IMR-90 (cell line): ENCODE measurements at regions not wholly inside any gene's neighbourhood (a gene's known extent, or its start where the extent isn't known, plus 50 kb on each side); places are given as distances from the start of the nearest gene placed in this dataset.

ENCODE experiments used
- ATAC-seq: fragments of 200-7000 bp; cut with Tn5 transposase; 2 replicates; pipeline ENCODE4 v1.9.1; 2020; ENCODE audit warnings: low read depth, mild to moderate bottlenecking, moderate library complexity
- BruUV-seq: library from RNA; stranded (reverse); fragments of 400-500 nt; replicated peaks from 2 replicates; lab custom pipeline; 2021; lab: Mats Ljungman, UMichigan
- CTCF ChIA-PET: fragments of 300-600 bp; formaldehyde crosslinking; extraction: SDS; loops from one replicate; lab custom pipeline; 2021; ENCODE audit warnings: antibody characterized with exemption; lab: Yijun Ruan, JAX
- POLR2A ChIA-PET: fragments of 300-600 bp; sonication (Branson Sonifier 250); formaldehyde crosslinking; loops from one replicate; lab custom pipeline; 2022; ENCODE audit warnings: antibody characterized with exemption; ENCODE audit not compliant: unreplicated experiment; lab: Charles Lee
- DNase-seq: peaks from one replicate; pipeline ENCODE4 v3.0.0; 2013
- H2AFZ ChIP-seq: replicated peaks from 2 replicates; pipeline ENCODE3; 2013; ENCODE audit warnings: low read length, mild to moderate bottlenecking; ENCODE audit not compliant: poor library complexity
- H2AK5ac ChIP-seq: 2 replicates; pipeline ENCODE4 v1.6.1; 2013; ENCODE audit warnings: low read depth, low read length, inconsistent platforms
- H2AK9ac ChIP-seq: replicated peaks from 2 replicates; pipeline ENCODE3; 2013; ENCODE audit warnings: mild to moderate bottlenecking, low read depth, low read length, moderate library complexity; ENCODE audit not compliant: poor library complexity
- H2BK120ac ChIP-seq: 2 replicates; pipeline ENCODE4 v1.6.1; 2013; ENCODE audit warnings: low read depth, low read length, inconsistent platforms
- H2BK15ac ChIP-seq: 3 replicates; pipeline ENCODE4 v1.6.1; 2013; ENCODE audit warnings: low read depth, low read length, inconsistent platforms
- H2BK20ac ChIP-seq: 2 replicates; pipeline ENCODE4 v1.6.1; 2013; ENCODE audit warnings: low read depth, mild to moderate bottlenecking, inconsistent platforms, low read length, moderate library complexity
- H2BK5ac ChIP-seq: 2 replicates; pipeline ENCODE4 v1.6.1; 2013; ENCODE audit warnings: mild to moderate bottlenecking, low read depth, low read length, inconsistent platforms; ENCODE audit not compliant: poor library complexity, severe bottlenecking
- H3K14ac ChIP-seq: replicated peaks from 2 replicates; pipeline ENCODE4 v1.6.1; 2013; ENCODE audit warnings: low read depth, low read length, inconsistent platforms
- H3K18ac ChIP-seq: 2 replicates; pipeline ENCODE4 v1.6.1; 2013; ENCODE audit warnings: low read depth, low read length, control low read depth
- H3K23ac ChIP-seq: 2 replicates; pipeline ENCODE4 v1.6.1; 2013; ENCODE audit warnings: low read depth, low read length, inconsistent platforms
- H3K27ac ChIP-seq: 2 replicates; pipeline ENCODE4 v1.5.1; 2013; ENCODE audit warnings: mild to moderate bottlenecking, control low read depth, low read length; ENCODE audit not compliant: insufficient read depth
- H3K27me3 ChIP-seq: 2 replicates; pipeline ENCODE4 v1.6.1; 2013; ENCODE audit warnings: low read length; ENCODE audit not compliant: control insufficient read depth, insufficient read depth
- H3K36me3 ChIP-seq: 2 replicates; pipeline ENCODE4 v1.6.1; 2013; ENCODE audit warnings: low read length, mixed read lengths; ENCODE audit not compliant: control insufficient read depth, insufficient read depth
- H3K4ac ChIP-seq: 2 replicates; pipeline ENCODE4 v1.6.1; 2013; ENCODE audit warnings: low read depth, low read length, inconsistent platforms
- H3K4me1 ChIP-seq: 2 replicates; pipeline ENCODE4 v1.6.1; 2013; ENCODE audit warnings: low read length, mixed read lengths; ENCODE audit not compliant: control insufficient read depth, insufficient read depth
- H3K4me2 ChIP-seq: 2 replicates; pipeline ENCODE4 v1.6.1; 2013; ENCODE audit warnings: low read depth, mild to moderate bottlenecking, control low read depth, low read length, moderate library complexity
- H3K4me3 ChIP-seq: 2 replicates; pipeline ENCODE4 v1.5.1; 2013; ENCODE audit warnings: low read depth, mild to moderate bottlenecking, control low read depth, low read length, moderate library complexity; ENCODE audit not compliant: insufficient read depth
- H3K56ac ChIP-seq: 2 replicates; pipeline ENCODE4 v1.6.1; 2013; ENCODE audit warnings: low read length, inconsistent platforms; ENCODE audit not compliant: insufficient read depth; ENCODE audit errors: extremely low read depth
- H3K79me1 ChIP-seq, 2 experiments: 2 replicates each; pipeline ENCODE4 v1.6.1; 2013; ENCODE audit warnings: low read length in 2 of 2, inconsistent platforms in 1 of 2, low read depth in 1 of 2
- H3K9ac ChIP-seq: 2 replicates; pipeline ENCODE4 v1.6.1; 2013; ENCODE audit warnings: low read depth, low read length, control low read depth
- H3K9me1 ChIP-seq: 2 replicates; pipeline ENCODE4 v1.6.1; 2013; ENCODE audit warnings: low read length, inconsistent platforms; ENCODE audit not compliant: insufficient read depth
- H3K9me3 ChIP-seq: 2 replicates; pipeline ENCODE4 v1.6.1; 2013; ENCODE audit warnings: low read length; ENCODE audit not compliant: control insufficient read depth, insufficient read depth
- H4K20me1 ChIP-seq: 2 replicates; pipeline ENCODE4 v1.6.1; 2013; ENCODE audit warnings: low read length, inconsistent platforms; ENCODE audit not compliant: insufficient read depth
- H4K5ac ChIP-seq: 2 replicates; pipeline ENCODE4 v1.6.1; 2013; ENCODE audit warnings: mild to moderate bottlenecking, low read depth, low read length, control low read depth
- H4K8ac ChIP-seq, 2 experiments: 2 replicates each; pipeline ENCODE4 v1.6.1; 2013; ENCODE audit warnings: low read depth in 2 of 2, low read length in 2 of 2, control low read depth in 1 of 2, inconsistent platforms in 1 of 2
- H4K91ac ChIP-seq: 2 replicates; pipeline ENCODE4 v1.6.1; 2013; ENCODE audit warnings: low read depth, low read length, inconsistent platforms; ENCODE audit not compliant: insufficient read depth
- BHLHE40 ChIP-seq: fragments of 150-350 bp; IDR thresholded peaks from 2 replicates; pipeline ENCODE4 v1.6.1; 2016; ENCODE audit warnings: mild to moderate bottlenecking, low read depth, low read length
- CHD1 ChIP-seq: IDR thresholded peaks from 2 replicates; pipeline ENCODE4 v1.6.1; 2012; ENCODE audit warnings: low read depth, low read length, improper control_type of control experiment
- RAD21 ChIP-seq: IDR thresholded peaks from 2 replicates; pipeline ENCODE4 v1.6.1; 2012; ENCODE audit warnings: low read length, improper control_type of control experiment
- WGBS, 2 experiments: methylation state at CpG; one replicate each; pipeline versions ENCODE4 v1.1.5 to v1.1.7; 2013; ENCODE audit warnings: missing lambda C conversion rate in 2 of 2; ENCODE audit not compliant: insufficient read length in 1 of 2; ENCODE audit errors: extremely low coverage in 2 of 2; 5-methylcytosine and 5-hydroxymethylcytosine counted together
- dilution Hi-C: fragments of 300-500 bp; cut with HindIII; formaldehyde crosslinking; loops from one replicate; pipeline ENCODE4 v1.14.3; 2018; ENCODE audit warnings: low sequenced_read_pairs; ENCODE audit not compliant: unreplicated experiment
- in situ Hi-C: fragments of 300-500 bp; cut with MboI; formaldehyde crosslinking; loops from 3 replicates; pipeline ENCODE4 v1.14.3; 2019; ENCODE audit warnings: low sequenced_read_pairs, inconsistent platforms, mixed read lengths
- intact Hi-C: fragments of 100-400 bp; cut with micrococcal nuclease; formaldehyde crosslinking; loops from 2 replicates; pipeline ENCODE4 v1.10.0; 2022

DNA sequence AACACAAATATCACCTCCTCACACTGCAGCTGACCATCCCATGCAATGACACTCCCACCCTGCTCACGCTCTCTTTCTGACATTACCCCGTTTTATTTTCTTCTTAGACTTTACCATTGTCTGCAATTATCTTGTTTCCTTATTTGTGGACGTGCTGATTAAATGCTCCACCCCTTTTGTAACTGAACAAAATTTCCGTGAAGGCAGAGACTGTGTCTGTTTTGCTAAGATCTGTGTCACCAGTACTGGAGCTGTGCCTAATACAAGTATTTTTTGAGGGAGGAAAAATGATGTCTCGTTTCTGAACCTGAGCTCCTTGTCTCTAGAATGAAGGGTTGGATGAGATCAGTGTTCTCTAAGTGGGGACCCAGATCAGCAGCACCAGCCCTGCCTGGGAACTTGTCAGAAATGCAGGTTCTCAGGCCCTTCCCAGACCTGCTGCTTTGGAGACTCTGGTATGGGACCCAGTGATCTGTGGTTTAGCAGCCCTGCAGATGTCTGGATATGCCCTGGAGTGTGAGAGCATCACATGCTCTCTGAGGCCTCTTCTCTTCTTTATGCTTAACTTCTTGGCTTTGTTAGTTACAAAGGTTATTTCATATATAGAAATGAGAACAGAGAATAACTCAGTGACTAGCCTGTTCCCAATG lies 181.7 kb upstream of the GAS1 start:
- H2BK120ac ChIP-seq = no peak overlapping the region
- H4K91ac ChIP-seq = no peak overlapping the region
- H3K9me1 ChIP-seq = 0 out of 2 replicates have a peak, but pooled peaks cover 4% of the 10 kb centered on the region
- no peak overlapping the region for H3K27ac ChIP-seq
- in situ Hi-C loops (no loop called here), dilution Hi-C loops (no loop called here), intact Hi-C loops (no loop called here)
- H3K4me3 ChIP-seq = no peak overlapping the region
- H3K36me3 ChIP-seq = no peaks in the 10 kb centered on the region
- H3K23ac ChIP-seq = no peak overlapping the region
- POLR2A ChIA-PET = no interaction called here
- CTCF ChIA-PET = no interaction called here
- no peak overlapping the region for H3K4me2 ChIP-seq
- no peaks in the 10 kb centered on the region for H3K4me1 ChIP-seq
- H3K27me3 ChIP-seq = no peaks in the 10 kb centered on the region
- no peak overlapping the region for H4K8ac ChIP-seq
- no peak overlapping the region for H4K5ac ChIP-seq
- H3K56ac ChIP-seq = no peak overlapping the region
- no TSS peak for BruUV-seq
- no peaks in the 10 kb centered on the region for H4K20me1 ChIP-seq
- no peak overlapping the region for H3K18ac ChIP-seq
- no peak overlapping the region for H3K9ac ChIP-seq
- no peak overlapping the region for H2AK5ac ChIP-seq
- ATAC-seq (no peak), DNase-seq (no peak)
- H2BK15ac ChIP-seq = no peak overlapping the region
- no peak overlapping the region for H2AFZ ChIP-seq
- H2BK5ac ChIP-seq = no peak overlapping the region
- H2AK9ac ChIP-seq = no peak overlapping the region
- H3K79me1 ChIP-seq = no peaks in the 10 kb centered on the region
- no peaks in the 10 kb centered on the region for H3K9me3 ChIP-seq
- no peak overlapping the region for H2BK20ac ChIP-seq
- no peak overlapping the region for H3K4ac ChIP-seq
- H3K14ac ChIP-seq = no peak overlapping the region
- TF ChIP-seq BHLHE40 (no peak), CHD1 (no peak), RAD21 (no peak)
- 80% methylated on average over 1 of the region's 5 CpGs; no CpG with 5 or more reads in 1 of the 2 experiments for WGBS, 2 experiments
